Kidney (tissue), 13 donors: ENCODE measurements at regions not wholly inside any gene's neighbourhood (a gene's known extent, or its start where the extent isn't known, plus 50 kb on each side); places are given as distances from the start of the nearest gene placed in this dataset.

Experiments used
- DNase-seq, 5 donors: peaks; one replicate each; pipeline ENCODE4 v3.0.0-alpha.2; 2013 to 2020
- FAIRE-seq: peaks from 2 replicates; lab custom pipeline; 2012; peaks lifted over from hg19 to GRCh38; lab: Jason Lieb, UNC
- H3K27ac ChIP-seq, 2 donors: one replicate each; pipeline ENCODE4 v1.7.0; 2013; ENCODE audit warnings: low read depth in 2 of 2, low read length in 2 of 2, inconsistent platforms in 1 of 2
- H3K27me3 ChIP-seq: one replicate; pipeline ENCODE4 v1.7.1; 2013; ENCODE audit warnings: low read length, inconsistent platforms; ENCODE audit not compliant: control insufficient read depth, insufficient read depth
- H3K36me3 ChIP-seq, 3 donors: one replicate each; pipeline versions ENCODE4 v1.7.0 to v1.7.1; 2013; ENCODE audit warnings: low read length in 3 of 3, control low read depth in 1 of 3, inconsistent platforms in 1 of 3; ENCODE audit not compliant: insufficient read depth in 3 of 3, control insufficient read depth in 2 of 3
- H3K4me1 ChIP-seq, 3 donors: one replicate each; pipeline versions ENCODE4 v1.7.0 to v1.7.1; 2013; ENCODE audit warnings: low read length in 3 of 3, inconsistent platforms in 1 of 3, low read depth in 1 of 3; ENCODE audit not compliant: control insufficient read depth in 2 of 3, insufficient read depth in 2 of 3
- H3K4me3 ChIP-seq, 3 donors: one replicate each; pipeline versions ENCODE4 v1.7.0 to v1.8.1; 2013; ENCODE audit warnings: low read length in 3 of 3, control low read depth in 1 of 3, inconsistent platforms in 1 of 3
- H3K9ac ChIP-seq, 3 donors: one replicate each; pipeline versions ENCODE4 v1.7.0 to v1.7.1; 2013; ENCODE audit warnings: low read length in 3 of 3, control low read depth in 1 of 3, inconsistent platforms in 1 of 3
- H3K9me3 ChIP-seq, 3 donors: one replicate each; pipeline versions ENCODE4 v1.7.0 to v1.7.1; 2013; ENCODE audit warnings: low read length in 3 of 3, control low read depth in 1 of 3, inconsistent platforms in 1 of 3; ENCODE audit not compliant: control insufficient read depth in 2 of 3, insufficient read depth in 1 of 3
- CTCF ChIP-seq: IDR thresholded peaks from 3 replicates; pipeline ENCODE4 v1.5.1; 2012; ENCODE audit warnings: mild to moderate bottlenecking, moderate library complexity, borderline replicate concordance; ENCODE audit not compliant: insufficient read depth; ENCODE audit errors: extremely low read depth
- intact Hi-C: fragments of 100-400 bp; cut with DNase I; formaldehyde crosslinking; loops from one replicate; pipeline ENCODE4 v1.11.1; 2022
- donor health status: control.
- donor health status: control.
- donor health status: control.
- donor health status: control.
- donor health status: control.
- donor health status: DM: yes; HTN: yes; CAD: no.
- donor health status: Normal renal cell carcinoma (clear cell type).

GRCh38 chr20:16904751-16905150 lies 156.6 kb downstream of the OTOR start:
- H3K9me3 ChIP-seq: no peaks in the 10 kb centered on the region
- FAIRE-seq: no peak
- intact Hi-C loops: no loop called here

GRCh38 chr20:16914277-16914676 lies 166.1 kb downstream of the OTOR start:
- no peaks in the 10 kb centered on the region for H3K9me3 ChIP-seq
- no peak overlapping the region for H3K4me3 ChIP-seq
- FAIRE-seq: no peak
- no peak for DNase-seq
- no peaks in the 10 kb centered on the region for H3K4me1 ChIP-seq
- no peaks in the 10 kb centered on the region for H3K27me3 ChIP-seq
- no peaks in the 10 kb centered on the region for H3K36me3 ChIP-seq
- no peak overlapping the region for H3K9ac ChIP-seq
- no peak for TF ChIP-seq CTCF
- no peak overlapping the region for H3K27ac ChIP-seq
- intact Hi-C loops: no loop called here

More at GRCh38 chr20:16904751-16905150, 156.6 kb downstream of the OTOR start:
- no peak for DNase-seq
- Histone ChIP-seq H3K27ac (no peak overlapping the region), H3K27me3 (no peaks in the 10 kb centered on the region), H3K4me1 (no peaks in the 10 kb centered on the region), H3K4me3 (no peak overlapping the region), H3K9ac (no peak overlapping the region), H3K36me3 (no peaks in the 10 kb centered on the region)
- no peak for TF ChIP-seq CTCF

- Histone ChIP-seq H3K9ac (no peak overlapping the region), H3K4me3 (no peak overlapping the region), H3K9me3 (no peaks in the 10 kb centered on the region), H3K36me3 (no peaks in the 10 kb centered on the region), H3K4me1 (no peaks in the 10 kb centered on the region), H3K27me3 (no peaks in the 10 kb centered on the region), H3K27ac (no peak overlapping the region)
- FAIRE-seq (no peak), DNase-seq (no peak)
- intact Hi-C loops: no loop called here
- TF ChIP-seq CTCF: no peak
Measured at GRCh38 chr20:16916165-16916564, 168.0 kb downstream of the OTOR start.

- DNase-seq (no peak), FAIRE-seq (no peak)
- Histone ChIP-seq H3K36me3 (no peaks in the 10 kb centered on the region), H3K4me3 (no peak overlapping the region), H3K27ac (no peak overlapping the region), H3K4me1 (no peaks in the 10 kb centered on the region), H3K9ac (no peak overlapping the region), H3K9me3 (no peaks in the 10 kb centered on the region), H3K27me3 (no peaks in the 10 kb centered on the region)
- no peak for TF ChIP-seq CTCF
- intact Hi-C loops: no loop called here
Measured at GRCh38 chr20:16917636-16918035, 169.5 kb downstream of the OTOR start.
